ENCODE measurements at regions not wholly inside any gene's neighbourhood (a gene's known extent, or its start where the extent isn't known, plus 50 kb on each side); places are given as distances from the start of the nearest gene placed in this dataset.

- no peak overlapping the region for H2BK20ac ChIP-seq (ENCODE audit: low read length)
- H2BK5ac ChIP-seq (ENCODE audit: low read depth, low read length) = no peak overlapping the region
- no peak overlapping the region for H3K27ac ChIP-seq (ENCODE audit: low read depth, low read length)
- no peak overlapping the region for H3K56ac ChIP-seq (replicated peaks; ENCODE audit: insufficient read length, low read depth, low read length)
- H3K23ac ChIP-seq (ENCODE audit: insufficient read length) = no peak overlapping the region
- H4K8ac ChIP-seq (ENCODE audit: extremely low read depth, insufficient read depth, low read length) = no peak overlapping the region
- H3K36me3 ChIP-seq (ENCODE audit: control insufficient read depth in 2 of 4, insufficient read depth in 4 of 4, low read length in 3 of 4) = no peaks in the 10 kb centered on the region
- no peak overlapping the region for H2AFZ ChIP-seq (ENCODE audit: low read length)
- FAIRE-seq (no peak), DNase-seq (ENCODE audit: low read depth in 1 of 2, low spot score in 2 of 2) (no peak)
- no peak overlapping the region for H4K5ac ChIP-seq (ENCODE audit: insufficient read length, low read depth, low read length)
- H3K14ac ChIP-seq (ENCODE audit: insufficient read length) = no peak overlapping the region
- CTCF ChIA-PET (ENCODE audit: partially characterized antibody) = no interaction called here
- H4K91ac ChIP-seq (replicated peaks; ENCODE audit: insufficient read length, low read length) = no peak overlapping the region
- no peak overlapping the region for H3K4me2 ChIP-seq (ENCODE audit: insufficient read depth in 1 of 2, low read depth in 2 of 2, low read length in 2 of 2)
- no peak overlapping the region for H3K9ac ChIP-seq (replicated peaks in 1 of 4; ENCODE audit: extremely low read depth in 1 of 4, low read depth in 3 of 4, low read length in 3 of 4)
- no peak overlapping the region for H3K18ac ChIP-seq (ENCODE audit: extremely low read depth, low read length)
- no peaks in the 10 kb centered on the region for H3K79me2 ChIP-seq (ENCODE audit: control insufficient read depth in 1 of 2, insufficient read depth in 2 of 2, low read length in 2 of 2)
- no peaks in the 10 kb centered on the region for H3K79me1 ChIP-seq (ENCODE audit: low read depth, low read length)
- no peak overlapping the region for H2BK120ac ChIP-seq (replicated peaks; ENCODE audit: low read depth, low read length)
- H2BK12ac ChIP-seq (ENCODE audit: low read depth, low read length) = no peak overlapping the region
- H3K27me3 ChIP-seq (replicated peaks in 1 of 4; ENCODE audit: control insufficient read depth in 3 of 4, extremely low read depth in 1 of 4, insufficient read depth in 3 of 4, low read length in 3 of 4) = no peaks in the 10 kb centered on the region
- no peaks in the 10 kb centered on the region for H3K23me2 ChIP-seq (ENCODE audit: low read depth, low read length)
- no peaks in the 10 kb centered on the region for H4K20me1 ChIP-seq (replicated peaks in 1 of 2; ENCODE audit: control insufficient read depth in 1 of 2, insufficient read depth in 2 of 2, low read length in 2 of 2)
- no peak overlapping the region for H2BK15ac ChIP-seq (ENCODE audit: low read length)
- H3K4me3 ChIP-seq (ENCODE audit: extremely low read depth in 1 of 4, insufficient read depth in 2 of 4, low read depth in 3 of 4, low read length in 4 of 4) = no peak overlapping the region
- WGBS, 2 experiments (ENCODE audit: extremely low coverage in 1 of 2, insufficient coverage in 1 of 2, insufficient read length in 1 of 2, insufficient replicate concordance in 2 of 2, low coverage in 1 of 2, low lambda C conversion rate in 2 of 2, missing lambda C conversion rate in 1 of 2) = 72% methylated on average over 2 of the region's 2 CpGs; no CpG with 5 or more reads in 1 of the 2 experiments
- no peaks in the 10 kb centered on the region for H3K4me1 ChIP-seq (replicated peaks in 1 of 4; ENCODE audit: control insufficient read depth in 3 of 4, insufficient read depth in 4 of 4, low read length in 3 of 4)
- H2AK5ac ChIP-seq (ENCODE audit: low read depth, low read length) = no peak overlapping the region
- POLR2A ChIA-PET (ENCODE audit: partially characterized antibody) = no interaction called here
- H3K9me3 ChIP-seq (ENCODE audit: insufficient read depth in 2 of 2, low read depth in 1 of 2, low read length in 1 of 2) = no peaks in the 10 kb centered on the region
- no peak overlapping the region for H3K4ac ChIP-seq (replicated peaks; ENCODE audit: insufficient read length, low read depth, low read length)
- TF ChIP-seq TAF1 (IDR thresholded peaks at IDR 0.05; ENCODE audit: low read depth, low read length) (no peak), JUN (IDR thresholded peaks at IDR 0.05; ENCODE audit: low read depth, low read length) (no peak), RFX5 (IDR thresholded peaks at IDR 0.05; ENCODE audit: borderline replicate concordance, low read depth, low read length) (no peak), NANOG (IDR thresholded peaks at IDR 0.05; ENCODE audit: insufficient read depth, low read depth, low read length, poor library complexity, severe bottlenecking) (no peak), CEBPB (IDR thresholded peaks at IDR 0.05; ENCODE audit: low read depth, low read length) (no peak), RNF2 (IDR thresholded peaks at IDR 0.05; ENCODE audit: borderline replicate concordance, low read depth, low read length, missing control alignments, poor library complexity, severe bottlenecking) (no peak), KDM1A (IDR thresholded peaks at IDR 0.05; ENCODE audit: borderline replicate concordance, low read length) (no peak), SP1 (IDR thresholded peaks at IDR 0.05; ENCODE audit: low read depth, low read length) (no peak), EGR1 (IDR thresholded peaks at IDR 0.05; ENCODE audit: borderline replicate concordance, low read depth, low read length) (no peak), CHD2 (IDR thresholded peaks at IDR 0.05; ENCODE audit: low read length) (no peak), RAD21 (IDR thresholded peaks at IDR 0.05 in 1 of 2, conservative IDR thresholded peaks at IDR 0.05 in 1 of 2; ENCODE audit: low read depth in 2 of 2, low read length in 2 of 2) (no peak)
- TF ChIP-seq, protein P1, sequence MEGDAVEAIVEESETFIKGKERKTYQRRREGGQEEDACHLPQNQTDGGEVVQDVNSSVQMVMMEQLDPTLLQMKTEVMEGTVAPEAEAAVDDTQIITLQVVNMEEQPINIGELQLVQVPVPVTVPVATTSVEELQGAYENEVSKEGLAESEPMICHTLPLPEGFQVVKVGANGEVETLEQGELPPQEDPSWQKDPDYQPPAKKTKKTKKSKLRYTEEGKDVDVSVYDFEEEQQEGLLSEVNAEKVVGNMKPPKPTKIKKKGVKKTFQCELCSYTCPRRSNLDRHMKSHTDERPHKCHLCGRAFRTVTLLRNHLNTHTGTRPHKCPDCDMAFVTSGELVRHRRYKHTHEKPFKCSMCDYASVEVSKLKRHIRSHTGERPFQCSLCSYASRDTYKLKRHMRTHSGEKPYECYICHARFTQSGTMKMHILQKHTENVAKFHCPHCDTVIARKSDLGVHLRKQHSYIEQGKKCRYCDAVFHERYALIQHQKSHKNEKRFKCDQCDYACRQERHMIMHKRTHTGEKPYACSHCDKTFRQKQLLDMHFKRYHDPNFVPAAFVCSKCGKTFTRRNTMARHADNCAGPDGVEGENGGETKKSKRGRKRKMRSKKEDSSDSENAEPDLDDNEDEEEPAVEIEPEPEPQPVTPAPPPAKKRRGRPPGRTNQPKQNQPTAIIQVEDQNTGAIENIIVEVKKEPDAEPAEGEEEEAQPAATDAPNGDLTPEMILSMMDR (IDR thresholded peaks at IDR 0.05; ENCODE audit: control extremely low read depth in 1 of 3, insufficient read depth in 1 of 3, low read depth in 1 of 3, low read length in 3 of 3) = no peak
Observed at GRCh38 chr20:6467562-6467961, 299.9 kb upstream of the BMP2 start.
